ENCODE measurements at regions not wholly inside any gene's neighbourhood (a gene's known extent, or its start where the extent isn't known, plus 50 kb on each side); places are given as distances from the start of the nearest gene placed in this dataset.

GRCh38 chr18:50472941-50473340, 86.9 kb upstream of the MAPK4 start:
- DNase-seq (ENCODE audit: low spot score), result no peak
- Histone ChIP-seq H3K4me1 (ENCODE audit: insufficient read depth, poor library complexity, severe bottlenecking) (no peaks in the 10 kb centered on the region), H3K27me3 (ENCODE audit: insufficient read depth, poor library complexity, severe bottlenecking) (no peaks in the 10 kb centered on the region), H3K4me3 (ENCODE audit: severe bottlenecking) (no peak overlapping the region), H3K36me3 (ENCODE audit: low read depth) (no peaks in the 10 kb centered on the region), H3K9me3 (ENCODE audit: severe bottlenecking) (no peaks in the 10 kb centered on the region), H3K27ac (ENCODE audit: poor library complexity, severe bottlenecking) (no peak overlapping the region)
- no peak for ATAC-seq (ENCODE audit: low read depth)
- TF ChIP-seq, protein P1, sequence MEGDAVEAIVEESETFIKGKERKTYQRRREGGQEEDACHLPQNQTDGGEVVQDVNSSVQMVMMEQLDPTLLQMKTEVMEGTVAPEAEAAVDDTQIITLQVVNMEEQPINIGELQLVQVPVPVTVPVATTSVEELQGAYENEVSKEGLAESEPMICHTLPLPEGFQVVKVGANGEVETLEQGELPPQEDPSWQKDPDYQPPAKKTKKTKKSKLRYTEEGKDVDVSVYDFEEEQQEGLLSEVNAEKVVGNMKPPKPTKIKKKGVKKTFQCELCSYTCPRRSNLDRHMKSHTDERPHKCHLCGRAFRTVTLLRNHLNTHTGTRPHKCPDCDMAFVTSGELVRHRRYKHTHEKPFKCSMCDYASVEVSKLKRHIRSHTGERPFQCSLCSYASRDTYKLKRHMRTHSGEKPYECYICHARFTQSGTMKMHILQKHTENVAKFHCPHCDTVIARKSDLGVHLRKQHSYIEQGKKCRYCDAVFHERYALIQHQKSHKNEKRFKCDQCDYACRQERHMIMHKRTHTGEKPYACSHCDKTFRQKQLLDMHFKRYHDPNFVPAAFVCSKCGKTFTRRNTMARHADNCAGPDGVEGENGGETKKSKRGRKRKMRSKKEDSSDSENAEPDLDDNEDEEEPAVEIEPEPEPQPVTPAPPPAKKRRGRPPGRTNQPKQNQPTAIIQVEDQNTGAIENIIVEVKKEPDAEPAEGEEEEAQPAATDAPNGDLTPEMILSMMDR (IDR thresholded peaks at IDR 0.05; ENCODE audit: poor library complexity, severe bottlenecking), result no peak

DNA sequence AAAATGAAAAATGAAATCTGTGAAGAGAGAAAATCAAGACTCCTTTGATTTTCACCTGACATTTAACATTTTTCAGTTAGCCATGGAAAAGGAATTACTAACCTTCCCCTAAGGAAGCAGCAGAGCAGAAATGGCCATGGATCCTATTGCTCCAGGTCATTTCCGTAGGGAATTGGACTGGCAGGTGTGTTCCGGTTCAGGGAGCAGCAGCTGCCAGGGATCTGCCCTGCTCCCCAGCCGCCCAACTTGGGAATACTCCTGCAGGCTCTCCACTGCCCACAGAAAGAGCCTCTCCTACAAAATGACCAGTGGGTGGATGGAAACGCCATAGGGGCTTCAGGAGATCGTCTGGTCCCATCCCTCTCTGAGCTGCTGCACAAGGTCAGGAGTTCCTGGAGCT, 86.0 kb upstream of the MAPK4 start:
- TF ChIP-seq, protein P1 (IDR thresholded peaks at IDR 0.05; ENCODE audit: poor library complexity, severe bottlenecking), result no peak
- Histone ChIP-seq H3K27ac (ENCODE audit: poor library complexity, severe bottlenecking) (no peak overlapping the region), H3K27me3 (ENCODE audit: insufficient read depth, poor library complexity, severe bottlenecking) (no peaks in the 10 kb centered on the region), H3K36me3 (ENCODE audit: low read depth) (no peaks in the 10 kb centered on the region), H3K4me3 (ENCODE audit: severe bottlenecking) (no peak overlapping the region), H3K9me3 (ENCODE audit: severe bottlenecking) (no peaks in the 10 kb centered on the region), H3K4me1 (ENCODE audit: insufficient read depth, poor library complexity, severe bottlenecking) (no peaks in the 10 kb centered on the region)
- ATAC-seq (ENCODE audit: low read depth) (no peak), DNase-seq (ENCODE audit: low spot score) (no peak)

DNA sequence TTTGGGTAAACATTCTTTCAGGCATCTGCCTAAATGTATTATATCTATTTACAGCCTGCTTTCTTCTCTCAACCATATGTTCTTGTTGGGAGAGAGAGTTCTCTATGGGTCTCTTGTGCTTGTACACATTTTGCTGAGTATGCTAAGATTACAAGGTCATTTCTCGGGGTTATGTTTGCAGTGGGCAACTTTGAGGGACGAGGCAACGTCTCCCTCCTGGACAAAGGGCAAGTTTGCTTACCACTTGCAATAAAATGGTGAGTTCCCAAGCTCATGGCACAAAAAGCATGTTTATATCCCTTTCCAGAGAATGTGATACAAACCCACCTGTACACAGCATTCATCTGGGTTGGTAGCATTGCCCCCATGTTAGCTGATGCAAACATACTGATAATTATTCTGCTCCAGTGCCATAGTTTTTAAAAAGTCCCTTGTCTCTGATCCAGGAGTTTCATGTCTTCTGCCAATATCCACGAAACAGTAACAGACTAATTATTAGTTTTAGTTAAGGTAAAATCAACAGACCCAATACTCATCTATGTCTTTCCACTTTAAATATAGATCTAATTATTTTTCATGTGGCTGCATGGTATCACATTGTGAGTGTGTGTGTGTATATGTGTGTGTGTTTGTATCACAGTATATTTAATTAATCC, 84.2 kb upstream of the MAPK4 start:
- Histone ChIP-seq H3K27ac (ENCODE audit: poor library complexity, severe bottlenecking) (no peak overlapping the region), H3K4me3 (ENCODE audit: severe bottlenecking) (no peak overlapping the region), H3K4me1 (ENCODE audit: insufficient read depth, poor library complexity, severe bottlenecking) (no peaks in the 10 kb centered on the region), H3K36me3 (ENCODE audit: low read depth) (no peaks in the 10 kb centered on the region), H3K9me3 (ENCODE audit: severe bottlenecking) (no peaks in the 10 kb centered on the region), H3K27me3 (ENCODE audit: insufficient read depth, poor library complexity, severe bottlenecking) (no peaks in the 10 kb centered on the region)
- ATAC-seq (ENCODE audit: low read depth) (no peak), DNase-seq (ENCODE audit: low spot score) (no peak)
- TF ChIP-seq, protein P1 (IDR thresholded peaks at IDR 0.05; ENCODE audit: poor library complexity, severe bottlenecking), result no peak

GRCh38 chr18:50492097-50492496, 67.8 kb upstream of the MAPK4 start:
- H3K9me3 ChIP-seq (ENCODE audit: severe bottlenecking), result no peaks in the 10 kb centered on the region
- H3K27me3 ChIP-seq (ENCODE audit: insufficient read depth, poor library complexity, severe bottlenecking), result no peaks in the 10 kb centered on the region
- ATAC-seq (ENCODE audit: low read depth), result no peak
- no peak for DNase-seq (ENCODE audit: low spot score)
- H3K4me3 ChIP-seq (ENCODE audit: severe bottlenecking), result no peak overlapping the region
- no peak overlapping the region for H3K27ac ChIP-seq (ENCODE audit: poor library complexity, severe bottlenecking)
- no peaks in the 10 kb centered on the region for H3K36me3 ChIP-seq (ENCODE audit: low read depth)
- TF ChIP-seq, protein P1 (IDR thresholded peaks at IDR 0.05; ENCODE audit: poor library complexity, severe bottlenecking), result no peak
- H3K4me1 ChIP-seq (ENCODE audit: insufficient read depth, poor library complexity, severe bottlenecking), result no peaks in the 10 kb centered on the region

GRCh38 chr18:50494569-50494968, 65.3 kb upstream of the MAPK4 start:
- no peak overlapping the region for H3K4me3 ChIP-seq (ENCODE audit: severe bottlenecking)
- DNase-seq (ENCODE audit: low spot score), result no peak
- ATAC-seq (ENCODE audit: low read depth), result no peak
- no peaks in the 10 kb centered on the region for H3K36me3 ChIP-seq (ENCODE audit: low read depth)
- H3K27me3 ChIP-seq (ENCODE audit: insufficient read depth, poor library complexity, severe bottlenecking), result no peaks in the 10 kb centered on the region
- TF ChIP-seq, protein P1 (IDR thresholded peaks at IDR 0.05; ENCODE audit: poor library complexity, severe bottlenecking), result no peak
- no peak overlapping the region for H3K27ac ChIP-seq (ENCODE audit: poor library complexity, severe bottlenecking)
- no peaks in the 10 kb centered on the region for H3K4me1 ChIP-seq (ENCODE audit: insufficient read depth, poor library complexity, severe bottlenecking)
- H3K9me3 ChIP-seq (ENCODE audit: severe bottlenecking), result no peaks in the 10 kb centered on the region

Measured in RWPE2 (cell line).